Lower leg skin (tissue), 4 donors: ENCODE measurements at regions not wholly inside any gene's neighbourhood (a gene's known extent, or its start where the extent isn't known, plus 50 kb on each side); places are given as distances from the start of the nearest gene placed in this dataset.
"Not testable (repeated sequence)": the region's sequence is repeated elsewhere in the genome, so short reads cannot be mapped to it uniquely, and the experiment has no call there.

ENCODE experiments used
- DNase-seq, 2 donors: peaks; one replicate each; pipeline ENCODE4 v3.0.0-alpha.2; 2019; ENCODE audit warnings: low spot score in 2 of 2
- H3K4me3 ChIP-seq: fragments of 200-600 bp; sonication (generic); 2 replicates; pipeline ENCODE4 v1.5.1; 2017; ENCODE audit warnings: mild to moderate bottlenecking, low read depth; ENCODE audit not compliant: poor library complexity, severe bottlenecking
- CTCF ChIP-seq, 3 donors: fragments of 450-650 bp; IDR thresholded peaks; one replicate each; pipeline ENCODE4 v1.5.1; 2016; ENCODE audit warnings: antibody characterized with exemption in 3 of 3, mild to moderate bottlenecking in 3 of 3, moderate library complexity in 2 of 3
- POLR2A ChIP-seq, 2 donors: fragments of 450-650 bp; IDR thresholded peaks; one replicate each; pipeline ENCODE4 v1.6.1; 2016 to 2017; ENCODE audit warnings: antibody characterized with exemption in 2 of 2, mild to moderate bottlenecking in 1 of 2, moderate library complexity in 1 of 2
- WGBS, 2 donors: methylation state at CpG; one replicate each; pipeline ENCODE4 v1.1.5; 2018; 5-methylcytosine and 5-hydroxymethylcytosine counted together
- intact Hi-C: fragments of 100-400 bp; cut with DNase I; formaldehyde crosslinking; loops from one replicate; pipeline ENCODE4 v1.15.0; 2023; ENCODE audit warnings: low total_unique reads

- no peak for DNase-seq
- WGBS, 2 donors, result 52 to 58% methylated on average over 2 of the region's 2 CpGs
- no peak for TF ChIP-seq POLR2A (IDR thresholded peaks at IDR 0.05)
- no peak for TF ChIP-seq CTCF (IDR thresholded peaks at IDR 0.05)
- intact Hi-C loops, result no loop called here
- no peak overlapping the region for H3K4me3 ChIP-seq
Observed at GRCh38 chr5:29131285-29131684, 2062.2 kb upstream of the CDH6 start.

GRCh38 chr5:29130786-29131185, 2062.7 kb upstream of the CDH6 start:
- intact Hi-C loops, result no loop called here
- H3K4me3 ChIP-seq, result no peak overlapping the region
- TF ChIP-seq POLR2A (IDR thresholded peaks at IDR 0.05) (no peak), CTCF (IDR thresholded peaks at IDR 0.05) (no peak)
- 85 to 98% methylated on average over 2 of the region's 2 CpGs for WGBS, 2 donors
- no peak for DNase-seq

- H3K4me3 ChIP-seq, intact Hi-C loops, DNase-seq: not testable (repeated sequence)
- WGBS, 2 donors, result 89 to 95% methylated on average over 15 to 26 of the region's 32 CpGs
Observed at GRCh38 chr5:29127524-29128156, 2065.8 kb upstream of the CDH6 start.

GRCh38 chr5:29126462-29126861, 2067.0 kb upstream of the CDH6 start:
- WGBS, 2 donors, result 84 to 86% methylated on average over 14 of the region's 14 CpGs
- DNase-seq, H3K4me3 ChIP-seq, intact Hi-C loops: not testable (repeated sequence)

GRCh38 chr5:29122306-29122705, 2071.2 kb upstream of the CDH6 start:
- intact Hi-C loops, result no loop called here
- TF ChIP-seq CTCF (IDR thresholded peaks at IDR 0.05) (no peak), POLR2A (IDR thresholded peaks at IDR 0.05) (no peak)
- 79 to 91% methylated on average over 2 of the region's 2 CpGs for WGBS, 2 donors
- DNase-seq, result no peak
- H3K4me3 ChIP-seq, result no peak overlapping the region

GRCh38 chr5:29114331-29114768, 2076.0 kb upstream of the CDH9 start:
- intact Hi-C loops, result no loop called here

More at GRCh38 chr5:29114331-29114768, 2076.0 kb upstream of the CDH9 start:
- DNase-seq, result no peak
- no peak overlapping the region for H3K4me3 ChIP-seq
- TF ChIP-seq POLR2A (IDR thresholded peaks at IDR 0.05) (no peak), CTCF (IDR thresholded peaks at IDR 0.05) (no peak)
